Esophagus muscularis mucosa (tissue), 4 donors: ENCODE measurements at regions not wholly inside any gene's neighbourhood (a gene's known extent, or its start where the extent isn't known, plus 50 kb on each side); places are given as distances from the start of the nearest gene placed in this dataset.

ENCODE experiments used
- DNase-seq: peaks from one replicate; pipeline ENCODE4 v3.0.0-alpha.2; 2017; ENCODE audit errors: extremely low spot score
- H3K27ac ChIP-seq, 4 donors: fragments of 200-600 bp; sonication (generic); replicated peaks in 1 of 4; 1 replicate in 3 of 4; 2 replicates in 1 of 4; pipeline ENCODE4 v1.5.1; 2016 to 2019; ENCODE audit warnings: mild to moderate bottlenecking in 1 of 4
- H3K27me3 ChIP-seq, 4 donors: fragments of 200-600 bp; sonication (generic); one replicate each; pipeline versions ENCODE4 v1.5.1 to v1.6.0; 2016 to 2019
- H3K36me3 ChIP-seq, 4 donors: fragments of 200-600 bp; sonication (generic); one replicate each; pipeline ENCODE4 v1.5.1; 2016 to 2019
- H3K4me1 ChIP-seq, 4 donors: fragments of 200-600 bp; sonication (generic); one replicate each; pipeline ENCODE4 v1.5.1; 2016 to 2019
- H3K4me3 ChIP-seq, 4 donors: fragments of 200-600 bp; sonication (generic); 1 replicate in 2 of 4; 2 replicates in 2 of 4; pipeline ENCODE4 v1.5.1; 2016 to 2019; ENCODE audit warnings: mild to moderate bottlenecking in 4 of 4, moderate library complexity in 1 of 4
- H3K9me3 ChIP-seq, 4 donors: fragments of 200-600 bp; sonication (generic); 1 replicate in 3 of 4; 2 replicates in 1 of 4; pipeline ENCODE4 v1.5.1; 2016 to 2019
- EP300 ChIP-seq: sonication (generic); formaldehyde crosslinking; IDR thresholded peaks from one replicate; pipeline ENCODE4 v1.6.1; 2017; ENCODE audit warnings: antibody characterized with exemption
- POLR2A ChIP-seq: fragments of 450-650 bp; IDR thresholded peaks from one replicate; pipeline ENCODE4 v1.6.1; 2017; ENCODE audit warnings: antibody characterized with exemption, moderate library complexity, mild to moderate bottlenecking, low read depth
- POLR2AphosphoS5 ChIP-seq, 2 donors: sonication (generic); formaldehyde crosslinking; IDR thresholded peaks; one replicate each; pipeline ENCODE4 v1.6.1; 2017; ENCODE audit warnings: antibody characterized with exemption in 2 of 2
- WGBS: methylation state at CpG from one replicate; pipeline ENCODE4 v1.1.5; 2018; 5-methylcytosine and 5-hydroxymethylcytosine counted together
- intact Hi-C: fragments of 100-400 bp; cut with DNase I; formaldehyde crosslinking; loops from one replicate; pipeline ENCODE4 v1.15.1; 2023
- TF ChIP-seq, protein P1 (sequence below), 3 experiments: fragments of 200-600 bp in 2 of 3; fragments of 450-650 bp in 1 of 3; sonication (generic) in 2 of 3; IDR thresholded peaks; one replicate each; pipeline ENCODE4 v1.5.1; 2017 to 2019; ENCODE audit warnings: antibody characterized with exemption in 3 of 3, mild to moderate bottlenecking in 2 of 3, moderate library complexity in 1 of 3

DNA sequence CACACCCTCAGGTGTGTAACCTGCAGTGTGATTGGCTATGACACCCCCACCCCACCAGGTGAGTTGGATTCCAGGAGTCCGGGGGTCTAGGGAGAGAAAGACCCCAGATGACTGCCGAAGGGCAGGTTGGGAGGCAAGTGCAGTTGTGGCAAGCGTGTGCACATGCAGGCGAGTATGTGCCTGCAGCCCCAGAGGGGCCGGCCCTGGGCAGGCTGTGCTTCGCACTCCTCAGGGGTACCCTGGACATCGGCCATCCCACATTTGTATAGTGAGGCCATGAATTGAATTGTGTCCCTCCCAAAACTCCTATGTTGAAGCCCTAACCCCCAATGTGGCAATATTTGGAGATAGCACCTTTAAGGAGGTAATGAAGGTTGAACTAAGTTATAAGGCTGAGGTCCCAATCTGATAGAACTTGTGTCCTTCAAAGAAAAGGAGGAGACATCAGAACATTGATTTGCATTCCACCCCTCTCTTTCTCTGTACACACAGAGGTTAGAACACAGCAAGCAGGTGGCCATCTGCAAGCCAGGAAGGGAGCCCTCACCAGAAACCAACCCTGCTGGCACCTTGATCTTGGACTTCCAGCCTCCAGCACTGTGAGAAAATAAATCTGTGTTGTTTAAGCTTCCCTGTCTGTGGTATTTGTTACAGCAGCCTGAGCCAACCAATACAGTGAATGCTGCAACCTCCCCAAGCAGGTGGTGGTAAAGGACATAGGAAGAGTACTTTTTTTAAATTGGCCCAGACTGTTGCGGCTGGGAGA, 241.8 kb downstream of the TFCP2L1 start:
- H3K27ac ChIP-seq: no peak overlapping the region
- H3K27me3 ChIP-seq: no peaks in the 10 kb centered on the region
- H3K36me3 ChIP-seq: no peaks in the 10 kb centered on the region
- intact Hi-C loops: no loop called here
- 93% methylated on average over 5 of the region's 8 CpGs for WGBS
- no peak for DNase-seq
- H3K4me1 ChIP-seq: peaks cover 0 to 9% (median 7%) of the 10 kb centered on the region in 4 donors
- no peak overlapping the region for H3K4me3 ChIP-seq
- peaks cover 0 to 5% (median 1%) of the 10 kb centered on the region in 4 donors for H3K9me3 ChIP-seq
- TF ChIP-seq, protein P1, sequence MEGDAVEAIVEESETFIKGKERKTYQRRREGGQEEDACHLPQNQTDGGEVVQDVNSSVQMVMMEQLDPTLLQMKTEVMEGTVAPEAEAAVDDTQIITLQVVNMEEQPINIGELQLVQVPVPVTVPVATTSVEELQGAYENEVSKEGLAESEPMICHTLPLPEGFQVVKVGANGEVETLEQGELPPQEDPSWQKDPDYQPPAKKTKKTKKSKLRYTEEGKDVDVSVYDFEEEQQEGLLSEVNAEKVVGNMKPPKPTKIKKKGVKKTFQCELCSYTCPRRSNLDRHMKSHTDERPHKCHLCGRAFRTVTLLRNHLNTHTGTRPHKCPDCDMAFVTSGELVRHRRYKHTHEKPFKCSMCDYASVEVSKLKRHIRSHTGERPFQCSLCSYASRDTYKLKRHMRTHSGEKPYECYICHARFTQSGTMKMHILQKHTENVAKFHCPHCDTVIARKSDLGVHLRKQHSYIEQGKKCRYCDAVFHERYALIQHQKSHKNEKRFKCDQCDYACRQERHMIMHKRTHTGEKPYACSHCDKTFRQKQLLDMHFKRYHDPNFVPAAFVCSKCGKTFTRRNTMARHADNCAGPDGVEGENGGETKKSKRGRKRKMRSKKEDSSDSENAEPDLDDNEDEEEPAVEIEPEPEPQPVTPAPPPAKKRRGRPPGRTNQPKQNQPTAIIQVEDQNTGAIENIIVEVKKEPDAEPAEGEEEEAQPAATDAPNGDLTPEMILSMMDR (IDR thresholded peaks at IDR 0.05): no peak
- TF ChIP-seq POLR2AphosphoS5 (IDR thresholded peaks at IDR 0.05) (no peak), EP300 (no peak), POLR2A (no peak)

DNA sequence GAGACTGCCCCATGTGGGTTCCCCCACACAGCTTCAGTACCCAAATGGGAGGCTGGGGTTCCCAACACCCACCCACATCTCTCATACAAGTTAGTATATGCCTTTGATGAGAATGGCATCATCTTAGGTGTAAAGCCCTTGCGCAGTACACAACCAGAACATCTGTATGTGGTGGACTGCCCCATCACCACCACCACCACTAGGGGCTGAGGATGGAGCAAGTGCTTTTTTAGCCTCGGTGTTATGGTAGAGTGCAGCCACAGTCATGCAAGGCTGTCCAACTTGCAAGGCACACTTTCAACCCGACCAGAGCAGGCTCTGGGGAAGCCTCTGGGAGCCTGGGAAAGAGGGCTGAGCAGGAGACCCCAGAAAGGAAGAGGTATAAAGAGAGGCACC, 241.2 kb downstream of the TFCP2L1 start:
- TF ChIP-seq POLR2AphosphoS5 (IDR thresholded peaks at IDR 0.05): no peak
- Histone ChIP-seq H3K4me1 (peaks cover 0 to 4% (median 2%) of the 10 kb centered on the region in 4 donors), H3K36me3 (no peaks in the 10 kb centered on the region), H3K27ac (no peak overlapping the region), H3K4me3 (no peak overlapping the region), H3K27me3 (no peaks in the 10 kb centered on the region), H3K9me3 (peaks cover 0 to 5% (median 1%) of the 10 kb centered on the region in 4 donors)
- intact Hi-C loops: no loop called here
- no peak for DNase-seq
- WGBS: 64% methylated on average over 3 of the region's 3 CpGs

DNA sequence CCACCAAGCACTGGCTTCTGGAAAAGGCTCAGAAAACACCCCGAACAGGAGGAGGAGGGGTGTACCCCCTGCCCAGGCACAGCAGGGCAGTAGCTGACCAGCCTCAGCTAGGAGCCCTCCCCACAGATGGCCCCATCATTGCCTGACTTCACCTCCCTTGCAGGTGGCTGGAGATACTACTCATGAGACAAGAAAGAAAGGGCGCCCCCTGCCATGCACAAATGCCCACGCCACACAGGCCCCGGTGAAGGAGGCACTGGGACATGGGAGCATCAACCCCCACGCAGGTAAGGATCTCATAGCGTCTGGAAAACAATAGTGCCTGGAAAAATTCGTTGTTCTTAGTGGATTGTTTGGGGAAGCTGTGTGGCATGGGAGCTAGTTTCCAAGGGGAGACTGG, 240.6 kb downstream of the TFCP2L1 start:
- no peak for DNase-seq
- H3K27me3 ChIP-seq: no peaks in the 10 kb centered on the region
- no peaks in the 10 kb centered on the region for H3K4me1 ChIP-seq
- H3K27ac ChIP-seq: no peak overlapping the region
- H3K4me3 ChIP-seq: no peak overlapping the region
- peaks cover 0 to 5% (median 1%) of the 10 kb centered on the region in 4 donors for H3K9me3 ChIP-seq
- intact Hi-C loops: no loop called here
- TF ChIP-seq POLR2A (no peak), EP300 (no peak), POLR2AphosphoS5 (IDR thresholded peaks at IDR 0.05) (no peak)
- TF ChIP-seq, protein P1 (IDR thresholded peaks at IDR 0.05): no peak
- 65% methylated on average over 7 of the region's 7 CpGs for WGBS
- H3K36me3 ChIP-seq: no peaks in the 10 kb centered on the region

DNA sequence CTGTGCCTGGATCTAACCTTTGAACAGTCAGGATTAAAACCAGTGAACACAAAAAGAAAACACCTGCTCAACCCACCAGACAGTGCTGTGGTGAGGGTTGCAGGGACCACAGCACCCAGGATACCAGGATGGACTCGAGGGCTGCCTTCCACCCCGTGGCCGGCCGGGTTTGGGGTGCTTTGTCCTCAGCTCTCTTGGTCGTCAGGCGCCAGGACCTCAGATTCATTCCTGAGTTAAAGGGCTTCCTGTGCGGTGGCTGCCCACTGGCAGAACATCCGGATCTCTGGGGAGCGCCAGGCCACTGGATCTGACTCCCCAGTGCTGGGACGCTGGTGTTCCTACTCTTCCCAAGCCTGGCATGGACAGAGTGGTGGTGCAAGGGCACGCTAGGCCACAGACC, 239.8 kb downstream of the TFCP2L1 start:
- Histone ChIP-seq H3K27ac (no peak overlapping the region), H3K36me3 (no peaks in the 10 kb centered on the region), H3K9me3 (peaks cover 0 to 6% (median 1%) of the 10 kb centered on the region in 4 donors), H3K4me3 (no peak overlapping the region), H3K27me3 (no peaks in the 10 kb centered on the region), H3K4me1 (no peaks in the 10 kb centered on the region)
- TF ChIP-seq POLR2A: no peak
- TF ChIP-seq EP300: no peak
- no peak for TF ChIP-seq POLR2AphosphoS5 (IDR thresholded peaks at IDR 0.05)
- TF ChIP-seq, protein P1 (IDR thresholded peaks at IDR 0.05): no peak
- intact Hi-C loops: no loop called here
- DNase-seq: no peak
- 90% methylated on average over 4 of the region's 11 CpGs for WGBS

DNA sequence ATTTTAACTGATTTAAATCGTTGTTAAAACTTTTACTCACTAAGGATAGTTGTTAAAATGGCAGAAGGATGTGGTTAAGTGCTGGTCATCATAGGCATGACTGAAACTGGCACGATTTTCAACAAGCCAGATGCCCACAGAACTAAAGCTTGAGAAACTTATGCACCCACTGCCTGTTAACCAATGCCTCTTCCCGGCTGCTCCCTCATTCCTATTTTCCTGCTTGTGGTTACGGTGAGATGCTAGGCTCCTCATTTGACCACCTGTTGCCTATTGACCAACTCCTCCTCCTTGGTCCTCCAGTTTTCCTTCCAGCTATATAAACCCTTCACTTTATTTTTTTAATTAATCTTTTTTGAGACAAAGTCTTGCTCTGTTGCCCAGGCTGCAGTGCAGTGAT, 238.7 kb downstream of the TFCP2L1 start:
- Histone ChIP-seq H3K4me1 (no peaks in the 10 kb centered on the region), H3K4me3 (no peak overlapping the region), H3K27ac (no peak overlapping the region), H3K36me3 (no peaks in the 10 kb centered on the region), H3K9me3 (peaks cover 0 to 11% (median 1%) of the 10 kb centered on the region in 4 donors), H3K27me3 (no peaks in the 10 kb centered on the region)
- TF ChIP-seq POLR2AphosphoS5 (IDR thresholded peaks at IDR 0.05): no peak
- no peak for TF ChIP-seq EP300
- TF ChIP-seq POLR2A: no peak
- TF ChIP-seq, protein P1 (IDR thresholded peaks at IDR 0.05): no peak
- no peak for DNase-seq
- intact Hi-C loops: no loop called here
- WGBS: 81% methylated on average over 4 of the region's 4 CpGs
